ENCODE measurements at regions not wholly inside any gene's neighbourhood (a gene's known extent, or its start where the extent isn't known, plus 50 kb on each side); places are given as distances from the start of the nearest gene placed in this dataset.

GRCh38 chr18:6589923-6590322 lies 139.6 kb upstream of the ARHGAP28 start:
- TF ChIP-seq CTCF (IDR thresholded peaks at IDR 0.05; ENCODE audit: poor library complexity, severe bottlenecking) (no peak), EZH2 (IDR thresholded peaks at IDR 0.05; ENCODE audit: borderline replicate concordance, insufficient read depth, low read length, poor library complexity, severe bottlenecking) (no peak), POLR2AphosphoS5 (IDR thresholded peaks at IDR 0.05) (no peak), RAD21 (conservative IDR thresholded peaks at IDR 0.05) (no peak)

Measured in neural cell (in vitro differentiated cells).